ENCODE measurements at regions not wholly inside any gene's neighbourhood (a gene's known extent, or its start where the extent isn't known, plus 50 kb on each side); places are given as distances from the start of the nearest gene placed in this dataset.

- TF ChIP-seq REST (IDR thresholded peaks at IDR 0.05; ENCODE audit: low read depth, low read length): no peak
- TF ChIP-seq ATF2 (IDR thresholded peaks at IDR 0.05; ENCODE audit: low read length): no peak
- no peak for TF ChIP-seq USF2 (IDR thresholded peaks at IDR 0.05; ENCODE audit: borderline replicate concordance, low read depth, low read length)
Observed at GRCh38 chr2:120684289-120685065, 51.2 kb upstream of the GLI2 start (continued).

Data from GM12878 (cell line).